HEK293 (cell line): ENCODE measurements at regions not wholly inside any gene's neighbourhood (a gene's known extent, or its start where the extent isn't known, plus 50 kb on each side); places are given as distances from the start of the nearest gene placed in this dataset.

Experiments
- SALL2 ChIP-seq: fragments of 450-650 bp; formaldehyde crosslinking; IDR thresholded peaks from 2 replicates; pipeline ENCODE4 v1.5.0; 2017; ENCODE audit warnings: missing biosample characterization, mild to moderate bottlenecking, missing genetic modification characterization, borderline replicate concordance
- WT1 ChIP-seq: fragments of 450-650 bp; formaldehyde crosslinking; IDR thresholded peaks from 2 replicates; pipeline ENCODE4 v1.5.1; 2016; ENCODE audit warnings: missing biosample characterization, missing genetic modification characterization
- ZBTB7A ChIP-seq: fragments of 450-650 bp; formaldehyde crosslinking; IDR thresholded peaks from 2 replicates; pipeline ENCODE4 v1.5.1; 2016; ENCODE audit warnings: low read depth, missing biosample characterization, missing genetic modification characterization
- ZNF140 ChIP-seq: fragments of 450-650 bp; formaldehyde crosslinking; IDR thresholded peaks from 2 replicates; pipeline ENCODE4 v1.5.1; 2016; ENCODE audit warnings: missing biosample characterization, missing genetic modification characterization
- ZNF16 ChIP-seq: fragments of 450-650 bp; formaldehyde crosslinking; IDR thresholded peaks from 2 replicates; pipeline ENCODE4 v1.5.1; 2016; ENCODE audit warnings: low read depth, missing biosample characterization, missing genetic modification characterization
- ZNF174 ChIP-seq: fragments of 450-650 bp; formaldehyde crosslinking; IDR thresholded peaks from 2 replicates; pipeline ENCODE4 v1.5.0; 2017; ENCODE audit warnings: missing biosample characterization, mild to moderate bottlenecking, missing genetic modification characterization
- ZNF175 ChIP-seq: fragments of 450-650 bp; formaldehyde crosslinking; IDR thresholded peaks from 2 replicates; pipeline ENCODE4 v1.5.1; 2016; ENCODE audit warnings: missing biosample characterization, missing genetic modification characterization
- ZNF221 ChIP-seq: fragments of 450-650 bp; formaldehyde crosslinking; IDR thresholded peaks from 2 replicates; pipeline ENCODE4 v1.5.1; 2017; ENCODE audit warnings: missing biosample characterization, missing genetic modification characterization, borderline replicate concordance
- ZNF223 ChIP-seq: fragments of 450-650 bp; formaldehyde crosslinking; IDR thresholded peaks from 2 replicates; pipeline ENCODE4 v1.5.1; 2016; ENCODE audit warnings: missing biosample characterization, missing genetic modification characterization
- ZNF292 ChIP-seq: fragments of 450-650 bp; formaldehyde crosslinking; IDR thresholded peaks from 2 replicates; pipeline ENCODE4 v1.5.1; 2016; ENCODE audit warnings: low read depth, missing biosample characterization, missing genetic modification characterization, borderline replicate concordance
- ZNF354C ChIP-seq: fragments of 450-650 bp; formaldehyde crosslinking; IDR thresholded peaks from 2 replicates; pipeline ENCODE4 v1.5.1; 2016; ENCODE audit warnings: missing biosample characterization, missing genetic modification characterization, low read depth, borderline replicate concordance
- ZNF416 ChIP-seq: fragments of 450-650 bp; formaldehyde crosslinking; IDR thresholded peaks from 2 replicates; pipeline ENCODE4 v1.5.1; 2016; ENCODE audit warnings: missing biosample characterization, missing genetic modification characterization
- ZNF473 ChIP-seq: fragments of 450-650 bp; formaldehyde crosslinking; IDR thresholded peaks from 2 replicates; pipeline ENCODE4 v1.5.1; 2017; ENCODE audit warnings: missing biosample characterization, missing genetic modification characterization
- ZNF571 ChIP-seq: fragments of 450-650 bp; formaldehyde crosslinking; IDR thresholded peaks from 2 replicates; pipeline ENCODE4 v1.5.0; 2017; ENCODE audit warnings: missing biosample characterization, missing genetic modification characterization
- ZNF610 ChIP-seq: fragments of 450-650 bp; formaldehyde crosslinking; IDR thresholded peaks from 2 replicates; pipeline ENCODE4 v1.5.1; 2016; ENCODE audit warnings: missing biosample characterization, missing genetic modification characterization, borderline replicate concordance
- ZNF776 ChIP-seq: fragments of 450-650 bp; formaldehyde crosslinking; IDR thresholded peaks from 2 replicates; pipeline ENCODE4 v1.5.0; 2017; ENCODE audit warnings: missing biosample characterization, missing genetic modification characterization, borderline replicate concordance
- ZNF777 ChIP-seq: fragments of 450-650 bp; formaldehyde crosslinking; IDR thresholded peaks from 2 replicates; pipeline ENCODE4 v1.5.1; 2017; ENCODE audit warnings: missing biosample characterization, missing genetic modification characterization, borderline replicate concordance
- ZSCAN30 ChIP-seq: fragments of 450-650 bp; IDR thresholded peaks from 2 replicates; pipeline ENCODE4 v1.5.1; 2018; ENCODE audit warnings: missing biosample characterization, mild to moderate bottlenecking, missing genetic modification characterization, moderate library complexity
- TF ChIP-seq, protein P1 (sequence below): fragments of 450-650 bp; formaldehyde crosslinking; IDR thresholded peaks from 2 replicates; pipeline ENCODE4 v1.5.1; 2017; ENCODE audit warnings: missing biosample characterization, mild to moderate bottlenecking, missing genetic modification characterization, moderate library complexity
- TF ChIP-seq, protein P2 (sequence below): fragments of 450-650 bp; formaldehyde crosslinking; IDR thresholded peaks from 2 replicates; pipeline ENCODE4 v1.5.1; 2017; ENCODE audit warnings: missing biosample characterization, missing genetic modification characterization
- TF ChIP-seq, protein P3 (sequence below): fragments of 450-650 bp; formaldehyde crosslinking; IDR thresholded peaks from 2 replicates; pipeline ENCODE4 v1.5.1; 2016; ENCODE audit warnings: missing biosample characterization, missing genetic modification characterization, borderline replicate concordance
- TF ChIP-seq, protein P4 (sequence below): fragments of 450-650 bp; formaldehyde crosslinking; IDR thresholded peaks from 2 replicates; pipeline ENCODE4 v1.5.1; 2016; ENCODE audit warnings: missing biosample characterization, missing genetic modification characterization, low read depth
- TF ChIP-seq, protein P5 (sequence below): fragments of 450-650 bp; formaldehyde crosslinking; IDR thresholded peaks from 2 replicates; pipeline ENCODE4 v1.5.1; 2016; ENCODE audit warnings: missing biosample characterization, missing genetic modification characterization, low read depth
- TF ChIP-seq, protein P6 (sequence below): fragments of 450-650 bp; formaldehyde crosslinking; IDR thresholded peaks from 2 replicates; pipeline ENCODE4 v1.5.1; 2016; ENCODE audit warnings: missing biosample characterization, missing genetic modification characterization
- TF ChIP-seq, protein P7 (sequence below): fragments of 450-650 bp; formaldehyde crosslinking; IDR thresholded peaks from 2 replicates; pipeline ENCODE4 v1.5.1; 2016; ENCODE audit warnings: missing biosample characterization, missing genetic modification characterization
- TF ChIP-seq, protein P8 (sequence below): fragments of 450-650 bp; IDR thresholded peaks from 2 replicates; pipeline ENCODE4 v1.5.1; 2018; ENCODE audit warnings: missing biosample characterization, missing genetic modification characterization
- TF ChIP-seq, protein P9 (sequence below): fragments of 450-650 bp; formaldehyde crosslinking; IDR thresholded peaks from 2 replicates; pipeline ENCODE4 v1.5.1; 2017; ENCODE audit warnings: missing biosample characterization, missing genetic modification characterization

DNA sequence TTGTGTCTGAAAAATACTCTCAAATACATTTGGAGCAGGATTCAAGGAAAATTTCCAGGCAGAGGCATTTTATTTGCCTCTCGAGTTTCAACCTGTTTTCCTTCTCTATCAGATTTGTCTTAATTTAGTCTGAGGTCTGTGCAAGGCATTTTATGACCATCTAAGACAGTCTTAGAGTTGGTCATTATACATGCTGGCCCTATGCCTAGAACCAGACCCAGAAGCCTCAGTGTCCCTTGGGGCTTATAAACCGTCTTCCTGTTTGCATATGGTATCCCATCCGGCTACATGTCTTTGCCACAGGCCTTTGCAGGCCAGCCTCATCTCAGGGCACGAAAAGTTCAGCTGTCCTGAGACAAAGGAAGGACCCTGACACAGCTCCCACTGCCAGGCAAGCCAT is 346.1 kb downstream of the SIPA1L2 start (continued):
- TF ChIP-seq ZNF416 (tag by site-specific recombination) (no peak), ZNF140 (tag by site-specific recombination) (no peak), ZNF354C (no peak), ZNF473 (tag by site-specific recombination) (no peak), ZNF571 (tag by site-specific recombination) (no peak), ZNF175 (no peak), ZNF777 (tag by site-specific recombination) (no peak), WT1 (tag by site-specific recombination) (no peak), ZNF174 (tag by site-specific recombination) (no peak), ZNF610 (tag by site-specific recombination) (no peak), SALL2 (tag by site-specific recombination) (no peak), ZBTB7A (tag by site-specific recombination) (no peak), ZNF16 (tag by site-specific recombination) (no peak), ZNF292 (tag by site-specific recombination) (no peak), ZNF776 (tag by site-specific recombination) (no peak), ZSCAN30 (tag by site-specific recombination) (no peak), ZNF221 (tag by site-specific recombination) (no peak), ZNF223 (tag by site-specific recombination) (no peak)
- TF ChIP-seq, protein P1, sequence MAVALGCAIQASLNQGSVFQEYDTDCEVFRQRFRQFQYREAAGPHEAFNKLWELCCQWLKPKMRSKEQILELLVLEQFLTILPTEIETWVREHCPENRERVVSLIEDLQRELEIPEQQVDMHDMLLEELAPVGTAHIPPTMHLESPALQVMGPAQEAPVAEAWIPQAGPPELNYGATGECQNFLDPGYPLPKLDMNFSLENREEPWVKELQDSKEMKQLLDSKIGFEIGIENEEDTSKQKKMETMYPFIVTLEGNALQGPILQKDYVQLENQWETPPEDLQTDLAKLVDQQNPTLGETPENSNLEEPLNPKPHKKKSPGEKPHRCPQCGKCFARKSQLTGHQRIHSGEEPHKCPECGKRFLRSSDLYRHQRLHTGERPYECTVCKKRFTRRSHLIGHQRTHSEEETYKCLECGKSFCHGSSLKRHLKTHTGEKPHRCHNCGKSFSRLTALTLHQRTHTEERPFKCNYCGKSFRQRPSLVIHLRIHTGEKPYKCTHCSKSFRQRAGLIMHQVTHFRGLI: no peak
- TF ChIP-seq, protein P2, sequence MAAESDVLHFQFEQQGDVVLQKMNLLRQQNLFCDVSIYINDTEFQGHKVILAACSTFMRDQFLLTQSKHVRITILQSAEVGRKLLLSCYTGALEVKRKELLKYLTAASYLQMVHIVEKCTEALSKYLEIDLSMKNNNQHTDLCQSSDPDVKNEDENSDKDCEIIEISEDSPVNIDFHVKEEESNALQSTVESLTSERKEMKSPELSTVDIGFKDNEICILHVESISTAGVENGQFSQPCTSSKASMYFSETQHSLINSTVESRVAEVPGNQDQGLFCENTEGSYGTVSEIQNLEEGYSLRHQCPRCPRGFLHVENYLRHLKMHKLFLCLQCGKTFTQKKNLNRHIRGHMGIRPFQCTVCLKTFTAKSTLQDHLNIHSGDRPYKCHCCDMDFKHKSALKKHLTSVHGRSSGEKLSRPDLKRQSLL (tag by site-specific recombination): no peak
- TF ChIP-seq, protein P3, sequence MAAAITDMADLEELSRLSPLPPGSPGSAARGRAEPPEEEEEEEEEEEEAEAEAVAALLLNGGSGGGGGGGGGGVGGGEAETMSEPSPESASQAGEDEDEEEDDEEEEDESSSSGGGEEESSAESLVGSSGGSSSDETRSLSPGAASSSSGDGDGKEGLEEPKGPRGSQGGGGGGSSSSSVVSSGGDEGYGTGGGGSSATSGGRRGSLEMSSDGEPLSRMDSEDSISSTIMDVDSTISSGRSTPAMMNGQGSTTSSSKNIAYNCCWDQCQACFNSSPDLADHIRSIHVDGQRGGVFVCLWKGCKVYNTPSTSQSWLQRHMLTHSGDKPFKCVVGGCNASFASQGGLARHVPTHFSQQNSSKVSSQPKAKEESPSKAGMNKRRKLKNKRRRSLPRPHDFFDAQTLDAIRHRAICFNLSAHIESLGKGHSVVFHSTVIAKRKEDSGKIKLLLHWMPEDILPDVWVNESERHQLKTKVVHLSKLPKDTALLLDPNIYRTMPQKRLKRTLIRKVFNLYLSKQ (tag by site-specific recombination): no peak
- TF ChIP-seq, protein P4, sequence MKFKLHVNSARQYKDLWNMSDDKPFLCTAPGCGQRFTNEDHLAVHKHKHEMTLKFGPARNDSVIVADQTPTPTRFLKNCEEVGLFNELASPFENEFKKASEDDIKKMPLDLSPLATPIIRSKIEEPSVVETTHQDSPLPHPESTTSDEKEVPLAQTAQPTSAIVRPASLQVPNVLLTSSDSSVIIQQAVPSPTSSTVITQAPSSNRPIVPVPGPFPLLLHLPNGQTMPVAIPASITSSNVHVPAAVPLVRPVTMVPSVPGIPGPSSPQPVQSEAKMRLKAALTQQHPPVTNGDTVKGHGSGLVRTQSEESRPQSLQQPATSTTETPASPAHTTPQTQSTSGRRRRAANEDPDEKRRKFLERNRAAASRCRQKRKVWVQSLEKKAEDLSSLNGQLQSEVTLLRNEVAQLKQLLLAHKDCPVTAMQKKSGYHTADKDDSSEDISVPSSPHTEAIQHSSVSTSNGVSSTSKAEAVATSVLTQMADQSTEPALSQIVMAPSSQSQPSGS: no peak
- TF ChIP-seq, protein P5, sequence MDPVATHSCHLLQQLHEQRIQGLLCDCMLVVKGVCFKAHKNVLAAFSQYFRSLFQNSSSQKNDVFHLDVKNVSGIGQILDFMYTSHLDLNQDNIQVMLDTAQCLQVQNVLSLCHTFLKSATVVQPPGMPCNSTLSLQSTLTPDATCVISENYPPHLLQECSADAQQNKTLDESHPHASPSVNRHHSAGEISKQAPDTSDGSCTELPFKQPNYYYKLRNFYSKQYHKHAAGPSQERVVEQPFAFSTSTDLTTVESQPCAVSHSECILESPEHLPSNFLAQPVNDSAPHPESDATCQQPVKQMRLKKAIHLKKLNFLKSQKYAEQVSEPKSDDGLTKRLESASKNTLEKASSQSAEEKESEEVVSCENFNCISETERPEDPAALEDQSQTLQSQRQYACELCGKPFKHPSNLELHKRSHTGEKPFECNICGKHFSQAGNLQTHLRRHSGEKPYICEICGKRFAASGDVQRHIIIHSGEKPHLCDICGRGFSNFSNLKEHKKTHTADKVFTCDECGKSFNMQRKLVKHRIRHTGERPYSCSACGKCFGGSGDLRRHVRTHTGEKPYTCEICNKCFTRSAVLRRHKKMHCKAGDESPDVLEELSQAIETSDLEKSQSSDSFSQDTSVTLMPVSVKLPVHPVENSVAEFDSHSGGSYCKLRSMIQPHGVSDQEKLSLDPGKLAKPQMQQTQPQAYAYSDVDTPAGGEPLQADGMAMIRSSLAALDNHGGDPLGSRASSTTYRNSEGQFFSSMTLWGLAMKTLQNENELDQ: no peak
- TF ChIP-seq, protein P6, sequence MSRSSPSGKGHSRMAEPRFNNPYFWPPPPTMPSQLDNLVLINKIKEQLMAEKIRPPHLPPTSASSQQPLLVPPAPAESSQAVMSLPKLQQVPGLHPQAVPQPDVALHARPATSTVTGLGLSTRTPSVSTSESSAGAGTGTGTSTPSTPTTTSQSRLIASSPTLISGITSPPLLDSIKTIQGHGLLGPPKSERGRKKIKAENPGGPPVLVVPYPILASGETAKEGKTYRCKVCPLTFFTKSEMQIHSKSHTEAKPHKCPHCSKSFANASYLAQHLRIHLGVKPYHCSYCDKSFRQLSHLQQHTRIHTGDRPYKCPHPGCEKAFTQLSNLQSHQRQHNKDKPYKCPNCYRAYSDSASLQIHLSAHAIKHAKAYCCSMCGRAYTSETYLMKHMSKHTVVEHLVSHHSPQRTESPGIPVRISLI (tag by site-specific recombination): no peak
- TF ChIP-seq, protein P7, sequence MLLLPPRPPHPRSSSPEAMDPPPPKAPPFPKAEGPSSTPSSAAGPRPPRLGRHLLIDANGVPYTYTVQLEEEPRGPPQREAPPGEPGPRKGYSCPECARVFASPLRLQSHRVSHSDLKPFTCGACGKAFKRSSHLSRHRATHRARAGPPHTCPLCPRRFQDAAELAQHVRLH (tag by site-specific recombination): peak; percentile 88; the same call in 1 of the 2 replicates
- TF ChIP-seq, protein P8, sequence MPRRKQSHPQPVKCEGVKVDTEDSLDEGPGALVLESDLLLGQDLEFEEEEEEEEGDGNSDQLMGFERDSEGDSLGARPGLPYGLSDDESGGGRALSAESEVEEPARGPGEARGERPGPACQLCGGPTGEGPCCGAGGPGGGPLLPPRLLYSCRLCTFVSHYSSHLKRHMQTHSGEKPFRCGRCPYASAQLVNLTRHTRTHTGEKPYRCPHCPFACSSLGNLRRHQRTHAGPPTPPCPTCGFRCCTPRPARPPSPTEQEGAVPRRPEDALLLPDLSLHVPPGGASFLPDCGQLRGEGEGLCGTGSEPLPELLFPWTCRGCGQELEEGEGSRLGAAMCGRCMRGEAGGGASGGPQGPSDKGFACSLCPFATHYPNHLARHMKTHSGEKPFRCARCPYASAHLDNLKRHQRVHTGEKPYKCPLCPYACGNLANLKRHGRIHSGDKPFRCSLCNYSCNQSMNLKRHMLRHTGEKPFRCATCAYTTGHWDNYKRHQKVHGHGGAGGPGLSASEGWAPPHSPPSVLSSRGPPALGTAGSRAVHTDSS: no peak
- TF ChIP-seq, protein P9, sequence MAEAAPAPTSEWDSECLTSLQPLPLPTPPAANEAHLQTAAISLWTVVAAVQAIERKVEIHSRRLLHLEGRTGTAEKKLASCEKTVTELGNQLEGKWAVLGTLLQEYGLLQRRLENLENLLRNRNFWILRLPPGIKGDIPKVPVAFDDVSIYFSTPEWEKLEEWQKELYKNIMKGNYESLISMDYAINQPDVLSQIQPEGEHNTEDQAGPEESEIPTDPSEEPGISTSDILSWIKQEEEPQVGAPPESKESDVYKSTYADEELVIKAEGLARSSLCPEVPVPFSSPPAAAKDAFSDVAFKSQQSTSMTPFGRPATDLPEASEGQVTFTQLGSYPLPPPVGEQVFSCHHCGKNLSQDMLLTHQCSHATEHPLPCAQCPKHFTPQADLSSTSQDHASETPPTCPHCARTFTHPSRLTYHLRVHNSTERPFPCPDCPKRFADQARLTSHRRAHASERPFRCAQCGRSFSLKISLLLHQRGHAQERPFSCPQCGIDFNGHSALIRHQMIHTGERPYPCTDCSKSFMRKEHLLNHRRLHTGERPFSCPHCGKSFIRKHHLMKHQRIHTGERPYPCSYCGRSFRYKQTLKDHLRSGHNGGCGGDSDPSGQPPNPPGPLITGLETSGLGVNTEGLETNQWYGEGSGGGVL (tag by site-specific recombination): no peak
